Esophagus squamous epithelium (tissue), 5 donors: ENCODE measurements at regions not wholly inside any gene's neighbourhood (a gene's known extent, or its start where the extent isn't known, plus 50 kb on each side); places are given as distances from the start of the nearest gene placed in this dataset.
A peak's percentile ranks its signal among the peaks of the same experiment; 100 is the strongest.

Source experiments
- DNase-seq: peaks from one replicate; lab custom pipeline; 2025; lab: John Stamatoyannopoulos, UW
- H3K27ac ChIP-seq, 4 donors: fragments of 200-600 bp; sonication (generic); one replicate each; pipeline ENCODE4 v1.5.1; 2016 to 2019; ENCODE audit warnings: mild to moderate bottlenecking in 1 of 4
- H3K27me3 ChIP-seq, 4 donors: fragments of 200-600 bp; sonication (generic); 1 replicate in 3 of 4; 2 replicates in 1 of 4; pipeline versions ENCODE4 v1.5.1 to v1.6.0; 2017 to 2021; ENCODE audit warnings: antibody characterized with exemption in 1 of 4
- H3K36me3 ChIP-seq, 3 donors: fragments of 200-600 bp; sonication (generic); one replicate each; pipeline ENCODE4 v1.5.1; 2016 to 2019
- H3K4me1 ChIP-seq, 3 donors: fragments of 200-600 bp; sonication (generic); one replicate each; pipeline ENCODE4 v1.5.1; 2017 to 2019
- H3K4me3 ChIP-seq, 4 donors: fragments of 200-600 bp; sonication (generic); 1 replicate in 3 of 4; 2 replicates in 1 of 4; pipeline ENCODE4 v1.5.1; 2016 to 2019; ENCODE audit warnings: mild to moderate bottlenecking in 2 of 4, moderate library complexity in 1 of 4
- H3K9me3 ChIP-seq, 3 donors: fragments of 200-600 bp; sonication (generic); one replicate each; pipeline ENCODE4 v1.5.1; 2016 to 2019
- POLR2A ChIP-seq, 4 donors: fragments of 450-650 bp; IDR thresholded peaks; one replicate each; pipeline ENCODE4 v1.6.1; 2017; ENCODE audit warnings: antibody characterized with exemption in 4 of 4, mild to moderate bottlenecking in 4 of 4, moderate library complexity in 3 of 4
- WGBS, 2 donors: methylation state at CpG; one replicate each; pipeline ENCODE4 v1.1.5; 2018; 5-methylcytosine and 5-hydroxymethylcytosine counted together
- intact Hi-C: fragments of 100-400 bp; cut with DNase I; formaldehyde crosslinking; loops from one replicate; pipeline ENCODE4 v1.15.0; 2022
- TF ChIP-seq, protein P1 (sequence below), 6 experiments: fragments of 450-650 bp in 4 of 6; fragments of 200-600 bp in 2 of 6; sonication (generic) in 2 of 6; IDR thresholded peaks; one replicate each; pipeline ENCODE4 v1.5.1; 2016 to 2019; ENCODE audit warnings: antibody characterized with exemption in 6 of 6, mild to moderate bottlenecking in 4 of 6, moderate library complexity in 4 of 6
- donor health status: DM: yes; HTN: yes; CAD: no.

DNA sequence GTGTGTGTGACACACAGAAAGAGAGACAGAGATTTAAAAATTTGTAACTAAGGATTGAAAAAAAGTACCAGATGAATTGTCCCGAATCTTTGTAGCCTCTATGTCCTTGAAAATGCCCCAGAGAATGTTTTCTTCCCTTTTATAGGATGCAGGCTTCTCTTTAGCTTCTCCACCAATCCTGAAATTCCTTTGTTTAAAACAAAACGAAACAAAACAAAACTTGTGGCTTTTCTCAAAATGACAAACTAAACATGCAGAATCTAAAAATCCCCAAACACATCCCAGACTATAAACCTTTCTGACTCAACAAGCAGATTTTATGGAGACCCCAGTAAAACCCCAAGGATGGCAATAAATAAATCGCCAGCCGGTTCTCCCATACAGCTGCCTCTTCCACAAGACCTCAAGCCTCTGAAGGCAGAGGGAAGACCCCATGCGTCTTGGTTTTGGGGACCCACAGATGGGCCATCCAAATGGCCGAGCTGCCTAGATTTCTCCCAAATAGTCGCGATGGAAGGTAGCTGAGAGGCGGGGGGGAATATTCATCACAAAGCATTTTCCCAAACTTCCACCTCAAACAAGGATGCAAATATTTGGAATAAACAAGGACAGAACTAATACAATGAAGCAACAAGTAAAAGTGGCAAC lies 269.5 kb upstream of the FOXF1 start:
- peak overlapping the region in 1 of 4 donors; percentile 27 for H3K27ac ChIP-seq
- H3K36me3 ChIP-seq, result no peaks in the 10 kb centered on the region
- H3K9me3 ChIP-seq, result no peaks in the 10 kb centered on the region
- no peak overlapping the region for H3K4me3 ChIP-seq
- no peak for DNase-seq
- TF ChIP-seq, protein P1, sequence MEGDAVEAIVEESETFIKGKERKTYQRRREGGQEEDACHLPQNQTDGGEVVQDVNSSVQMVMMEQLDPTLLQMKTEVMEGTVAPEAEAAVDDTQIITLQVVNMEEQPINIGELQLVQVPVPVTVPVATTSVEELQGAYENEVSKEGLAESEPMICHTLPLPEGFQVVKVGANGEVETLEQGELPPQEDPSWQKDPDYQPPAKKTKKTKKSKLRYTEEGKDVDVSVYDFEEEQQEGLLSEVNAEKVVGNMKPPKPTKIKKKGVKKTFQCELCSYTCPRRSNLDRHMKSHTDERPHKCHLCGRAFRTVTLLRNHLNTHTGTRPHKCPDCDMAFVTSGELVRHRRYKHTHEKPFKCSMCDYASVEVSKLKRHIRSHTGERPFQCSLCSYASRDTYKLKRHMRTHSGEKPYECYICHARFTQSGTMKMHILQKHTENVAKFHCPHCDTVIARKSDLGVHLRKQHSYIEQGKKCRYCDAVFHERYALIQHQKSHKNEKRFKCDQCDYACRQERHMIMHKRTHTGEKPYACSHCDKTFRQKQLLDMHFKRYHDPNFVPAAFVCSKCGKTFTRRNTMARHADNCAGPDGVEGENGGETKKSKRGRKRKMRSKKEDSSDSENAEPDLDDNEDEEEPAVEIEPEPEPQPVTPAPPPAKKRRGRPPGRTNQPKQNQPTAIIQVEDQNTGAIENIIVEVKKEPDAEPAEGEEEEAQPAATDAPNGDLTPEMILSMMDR (IDR thresholded peaks at IDR 0.05), result no peak
- TF ChIP-seq POLR2A (IDR thresholded peaks at IDR 0.05), result no peak
- peaks cover 0 to 25% (median 0%) of the 10 kb centered on the region in 4 donors for H3K27me3 ChIP-seq
- 32 to 45% methylated on average over 5 to 6 of the region's 9 CpGs for WGBS, 2 donors
- intact Hi-C loops, result no loop called here
- no peaks in the 10 kb centered on the region for H3K4me1 ChIP-seq

DNA sequence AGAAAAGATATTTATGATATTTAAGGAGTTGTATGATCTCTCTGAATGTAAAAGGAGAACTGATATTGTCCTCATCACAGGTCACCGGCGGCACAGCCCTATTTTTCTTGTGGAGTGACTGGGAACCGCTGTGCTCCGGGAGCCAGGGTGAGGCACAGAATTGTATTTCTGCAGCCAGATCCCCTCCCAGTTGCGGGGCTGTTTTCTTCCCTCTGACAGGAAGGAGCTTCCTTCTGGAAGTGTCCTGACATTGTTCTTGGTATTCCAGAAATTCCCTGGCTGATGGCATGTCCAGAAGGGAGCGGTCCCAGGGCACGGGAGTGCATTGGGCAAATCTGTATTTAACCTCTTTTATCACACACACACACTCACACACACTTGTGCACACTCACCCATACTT lies 268.6 kb upstream of the FOXF1 start:
- no peak for DNase-seq
- Histone ChIP-seq H3K9me3 (no peaks in the 10 kb centered on the region), H3K27ac (no peak overlapping the region), H3K4me1 (no peaks in the 10 kb centered on the region), H3K36me3 (no peaks in the 10 kb centered on the region), H3K4me3 (no peak overlapping the region), H3K27me3 (peaks cover 0 to 25% (median 0%) of the 10 kb centered on the region in 4 donors)
- 27 to 33% methylated on average over 7 of the region's 7 CpGs for WGBS, 2 donors
- TF ChIP-seq POLR2A (IDR thresholded peaks at IDR 0.05), result no peak
- TF ChIP-seq, protein P1 (IDR thresholded peaks at IDR 0.05), result no peak
- intact Hi-C loops, result no loop called here

DNA sequence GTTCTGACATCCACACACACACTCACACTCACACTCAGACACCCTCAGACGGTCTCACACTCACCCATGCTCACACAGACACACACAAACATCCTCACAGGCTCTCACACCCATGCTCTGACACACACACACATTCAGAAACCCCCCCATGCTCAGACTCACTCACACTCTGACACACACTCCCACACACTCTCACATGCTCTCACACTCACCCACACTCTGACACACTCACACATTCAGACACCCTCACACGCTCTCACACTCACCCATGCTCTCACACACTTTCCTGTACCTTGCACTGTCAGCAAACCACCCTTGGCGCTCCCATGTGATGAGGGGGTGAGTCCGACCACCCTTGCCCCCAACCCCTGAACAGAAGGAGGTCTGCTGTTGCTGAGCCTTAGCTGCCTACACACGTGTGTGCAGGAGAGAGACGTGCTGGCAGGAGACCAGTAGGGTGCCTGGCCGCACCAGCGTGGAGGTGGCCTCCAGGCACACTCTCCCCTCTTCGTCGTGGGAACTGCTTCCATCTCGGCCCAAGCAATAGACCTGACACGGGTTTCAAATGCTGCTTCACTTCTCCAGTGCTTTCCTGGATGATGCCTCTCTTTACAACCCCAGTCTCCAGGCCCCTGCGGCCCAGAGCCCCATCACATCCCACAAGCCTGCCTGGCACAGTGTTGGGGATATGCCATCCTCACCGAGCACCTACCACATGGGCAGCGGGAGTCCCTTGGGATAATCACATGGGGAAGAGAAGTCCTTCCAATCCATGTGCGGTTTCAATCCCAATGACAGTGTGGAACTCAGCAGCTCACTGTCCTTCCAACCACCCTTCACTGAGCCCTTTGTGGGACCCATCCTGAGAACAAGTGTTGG lies 267.8 kb upstream of the FOXF1 start:
- no peak overlapping the region for H3K4me3 ChIP-seq
- H3K36me3 ChIP-seq, result no peaks in the 10 kb centered on the region
- H3K9me3 ChIP-seq, result no peaks in the 10 kb centered on the region
- H3K27me3 ChIP-seq, result peaks cover 0 to 25% (median 0%) of the 10 kb centered on the region in 4 donors
- intact Hi-C loops, result no loop called here
- H3K27ac ChIP-seq, result no peak overlapping the region
- 70 to 84% methylated on average over 8 to 14 of the region's 16 CpGs for WGBS, 2 donors
- DNase-seq, result no peak
- TF ChIP-seq, protein P1 (IDR thresholded peaks at IDR 0.05), result no peak
- TF ChIP-seq POLR2A (IDR thresholded peaks at IDR 0.05), result no peak
- H3K4me1 ChIP-seq, result no peaks in the 10 kb centered on the region

DNA sequence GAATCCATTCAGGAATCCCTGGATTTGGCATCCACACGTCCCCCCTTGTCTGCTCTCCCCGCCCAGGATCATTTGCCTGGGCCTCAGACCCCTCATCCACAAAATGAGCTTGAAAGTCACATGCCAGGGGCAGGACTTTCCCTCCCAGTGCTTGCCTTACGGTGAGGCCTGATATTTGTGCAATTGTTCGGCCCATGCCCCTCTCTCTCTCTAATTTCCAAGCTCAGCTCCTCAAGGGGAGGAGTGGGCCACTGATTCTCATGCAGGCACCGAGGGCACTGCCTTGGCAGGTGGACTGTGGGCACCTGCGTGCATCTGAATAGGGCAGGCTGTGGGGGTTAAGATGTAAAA lies 267.2 kb upstream of the FOXF1 start:
- Histone ChIP-seq H3K9me3 (no peaks in the 10 kb centered on the region), H3K4me1 (no peaks in the 10 kb centered on the region), H3K27me3 (peaks cover 0 to 25% (median 0%) of the 10 kb centered on the region in 4 donors), H3K36me3 (no peaks in the 10 kb centered on the region), H3K4me3 (no peak overlapping the region), H3K27ac (no peak overlapping the region)
- intact Hi-C loops, result no loop called here
- no peak for DNase-seq
- TF ChIP-seq, protein P1 (IDR thresholded peaks at IDR 0.05), result no peak
- TF ChIP-seq POLR2A (IDR thresholded peaks at IDR 0.05), result no peak
- WGBS, 2 donors, result 64 to 100% methylated on average over 1 to 6 of the region's 6 CpGs

DNA sequence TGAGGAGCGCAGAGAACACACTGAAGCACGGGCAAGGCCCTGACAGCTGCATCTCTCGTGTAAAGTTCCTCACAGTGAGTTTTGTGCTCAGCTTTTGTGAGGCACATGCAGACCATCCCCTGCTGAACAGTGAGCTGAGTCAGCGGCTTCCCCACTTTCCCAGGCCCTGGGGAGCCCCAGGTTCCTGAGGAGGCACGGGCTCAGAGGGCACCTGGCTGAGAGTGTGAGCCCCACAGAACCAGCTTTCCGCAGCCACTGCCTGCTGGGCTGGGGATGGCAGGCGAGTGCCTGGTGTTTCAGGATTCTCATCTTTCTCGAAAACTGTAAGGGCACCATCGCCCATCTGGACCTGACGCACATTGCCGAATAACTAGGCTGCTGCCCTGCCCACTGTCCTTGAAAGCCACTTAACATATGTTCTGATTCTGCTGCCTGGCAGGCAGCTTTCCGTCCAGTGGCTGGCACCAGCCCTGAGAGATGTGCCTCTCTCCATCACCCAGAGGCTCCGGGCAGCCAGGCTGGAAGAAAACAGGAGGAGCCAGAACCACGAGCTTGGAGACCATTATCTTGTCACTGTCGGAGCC lies 266.7 kb upstream of the FOXF1 start:
- H3K4me3 ChIP-seq, result no peak overlapping the region
- no peaks in the 10 kb centered on the region for H3K36me3 ChIP-seq
- 66 to 83% methylated on average over 7 to 8 of the region's 15 CpGs for WGBS, 2 donors
- TF ChIP-seq, protein P1 (IDR thresholded peaks at IDR 0.05), result no peak
- no peak for TF ChIP-seq POLR2A (IDR thresholded peaks at IDR 0.05)
- peaks cover 0 to 25% (median 0%) of the 10 kb centered on the region in 4 donors for H3K27me3 ChIP-seq
- H3K27ac ChIP-seq, result no peak overlapping the region
- DNase-seq, result no peak
- intact Hi-C loops, result no loop called here
- H3K4me1 ChIP-seq, result no peaks in the 10 kb centered on the region
- no peaks in the 10 kb centered on the region for H3K9me3 ChIP-seq
